KBM-7 (cell line): ENCODE measurements at regions not wholly inside any gene's neighbourhood (a gene's known extent, or its start where the extent isn't known, plus 50 kb on each side); places are given as distances from the start of the nearest gene placed in this dataset.
A peak's percentile ranks its signal among the peaks of the same experiment; 100 is the strongest.

Source experiments
- DNase-seq: peaks from one replicate; pipeline ENCODE4 v3.0.0-alpha.2; 2015
- in situ Hi-C: fragments of 300-500 bp; cut with MboI; formaldehyde crosslinking; loops from 2 replicates; pipeline ENCODE4 v1.14.3; 2020; ENCODE audit warnings: low sequenced_read_pairs, low pct_unique_long_range_greater_than_20kb, mixed read lengths

- in situ Hi-C loops = no loop called here
- no peak for DNase-seq
These were observed 354.8 kb downstream of the RPS24 start for GRCh38 chr10:78388331-78389050.

- in situ Hi-C loops = no loop called here
- no peak for DNase-seq
These were observed 355.8 kb downstream of the RPS24 start for GRCh38 chr10:78389419-78389818.

- DNase-seq = no peak
- in situ Hi-C loops = no loop called here
These were observed 356.4 kb downstream of the RPS24 start for GRCh38 chr10:78390051-78390450.

DNA sequence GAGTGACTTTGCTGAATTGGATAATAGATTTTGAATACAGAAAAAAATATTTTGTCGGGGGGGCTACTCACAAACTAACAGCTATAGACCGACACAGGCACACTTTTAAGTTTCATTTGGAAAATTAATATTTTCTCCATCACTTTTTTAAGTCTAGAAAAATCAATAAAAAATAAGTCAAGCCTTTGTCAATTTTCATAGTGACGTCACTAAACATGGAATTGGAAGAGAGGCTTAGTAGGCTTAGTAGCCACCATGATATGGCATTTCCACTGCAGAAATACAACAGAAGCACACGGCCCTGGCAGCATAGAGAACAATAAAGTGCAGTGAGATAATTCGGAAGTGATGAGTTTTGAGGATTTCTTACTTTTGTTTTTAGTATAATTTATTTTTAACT is 357.2 kb downstream of the RPS24 start:
- DNase-seq = no peak

DNA sequence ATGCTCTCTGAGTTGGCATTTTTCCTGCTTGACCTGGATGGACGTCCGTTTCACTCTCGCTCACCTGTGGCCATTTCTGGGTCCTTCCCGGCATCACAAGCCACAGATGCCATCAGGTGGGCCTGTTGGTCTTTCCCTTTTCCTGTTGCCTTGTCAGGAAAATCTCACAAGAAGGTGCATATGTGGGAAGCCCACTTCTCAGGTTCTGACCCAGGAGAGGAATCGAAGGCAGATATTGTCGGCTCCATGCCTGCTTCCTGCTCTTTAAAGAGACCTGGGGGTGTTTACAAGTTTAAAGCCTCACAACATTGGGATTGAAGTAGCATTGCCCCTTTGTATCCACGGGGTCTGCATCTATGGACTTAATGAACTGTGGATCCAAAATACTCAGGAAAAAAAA is 357.9 kb downstream of the RPS24 start:
- DNase-seq = no peak
- in situ Hi-C loops = no loop called here

More for the DNA sequence above, 357.2 kb downstream of the RPS24 start:
- in situ Hi-C loops = no loop called here

DNA sequence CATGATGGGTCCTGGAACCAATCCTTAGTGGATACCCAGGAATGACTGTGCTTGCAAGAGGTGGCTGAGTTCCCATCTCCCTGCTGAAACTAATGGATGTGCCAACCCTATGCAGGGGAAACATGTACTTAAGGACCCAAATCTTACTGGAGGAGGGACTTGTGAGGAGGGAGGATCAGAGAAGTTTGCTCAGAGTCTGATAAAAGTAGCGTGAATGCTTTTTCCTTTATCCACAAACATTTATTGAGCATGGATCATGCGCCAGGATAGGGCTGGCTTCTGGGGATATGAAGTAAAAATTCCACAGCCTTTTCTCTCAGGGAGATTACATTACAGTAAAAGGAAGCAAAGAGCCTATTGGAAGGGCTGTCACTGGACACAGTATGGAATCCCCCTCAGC is 358.5 kb downstream of the RPS24 start:
- DNase-seq = no peak
- in situ Hi-C loops = no loop called here

GRCh38 chr10:78393094-78393493 is 359.4 kb downstream of the RPS24 start:
- no peak for DNase-seq
- in situ Hi-C loops = no loop called here

- DNase-seq = no peak
- in situ Hi-C loops = no loop called here
These were observed 360.4 kb downstream of the RPS24 start for GRCh38 chr10:78394047-78394446.

GRCh38 chr10:78395162-78395561 is 361.5 kb downstream of the RPS24 start:
- DNase-seq = no peak

DNA sequence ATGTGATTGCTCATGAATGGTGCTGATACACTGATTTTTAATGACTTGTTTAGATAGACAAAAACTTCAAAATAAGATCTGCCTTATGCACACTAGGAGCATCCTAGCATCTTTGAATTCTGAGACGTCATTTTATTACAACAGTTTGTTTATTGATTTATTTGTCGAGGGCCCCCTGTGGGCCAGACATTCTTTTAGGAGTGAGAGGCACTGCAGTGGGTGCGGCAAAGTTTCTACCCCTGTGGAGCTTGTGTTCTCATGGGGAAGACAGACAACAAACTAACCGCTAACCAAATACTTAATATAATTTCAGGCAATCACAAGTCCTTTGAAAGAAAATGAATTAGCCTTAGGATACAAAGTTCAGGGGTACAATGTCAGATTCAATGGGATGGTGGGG is 363.1 kb downstream of the RPS24 start:
- in situ Hi-C loops = no loop called here
- no peak for DNase-seq

More at GRCh38 chr10:78395162-78395561, 361.5 kb downstream of the RPS24 start:
- in situ Hi-C loops = no loop called here

- peak; percentile 6 for DNase-seq
- in situ Hi-C loops = no loop called here
These were observed 364.1 kb downstream of the RPS24 start for GRCh38 chr10:78397786-78398185.

GRCh38 chr10:78398382-78398781 is 364.7 kb downstream of the RPS24 start:
- no peak for DNase-seq
- in situ Hi-C loops = no loop called here

DNA sequence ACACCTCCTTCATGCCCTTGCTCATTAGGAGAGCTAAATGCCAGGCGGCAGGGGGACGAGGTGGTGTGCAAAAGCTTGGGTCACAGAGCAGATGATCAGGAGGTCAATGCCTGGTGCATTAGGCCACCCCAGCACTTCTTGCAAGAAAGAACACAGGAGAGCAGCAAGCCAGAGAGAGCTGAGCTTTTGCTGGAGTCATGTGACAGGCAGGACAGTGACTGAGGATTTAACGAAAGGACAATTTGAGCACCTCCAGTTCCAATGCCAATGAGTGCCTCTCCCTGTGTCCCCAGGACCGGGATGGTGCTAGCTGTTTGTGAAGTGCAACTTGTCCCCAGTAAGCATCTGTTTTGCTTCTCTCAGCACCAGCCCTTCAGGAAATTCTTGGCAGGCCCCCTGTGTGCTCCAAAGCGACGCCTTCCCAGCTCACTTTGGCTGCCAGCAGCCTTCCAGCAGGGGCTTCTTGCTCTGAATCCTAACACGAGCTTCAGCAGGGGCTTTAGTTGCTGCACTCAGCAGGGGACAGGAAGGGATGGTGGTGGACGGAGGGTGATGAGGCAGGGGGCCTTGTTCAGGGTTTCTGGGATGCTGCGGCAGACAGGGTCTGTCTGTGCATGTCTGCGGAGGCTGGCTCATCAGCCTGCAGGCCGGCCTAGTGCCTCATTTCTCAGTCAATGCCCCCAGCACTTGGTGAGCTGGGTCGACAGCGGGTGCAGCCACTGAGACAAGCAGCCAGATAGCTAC is 368.1 kb downstream of the RPS24 start:
- DNase-seq = no peak
- in situ Hi-C loops = no loop called here

GRCh38 chr10:78402591-78402990 is 368.9 kb downstream of the RPS24 start:
- DNase-seq = no peak
- in situ Hi-C loops = no loop called here

- DNase-seq = no peak
- in situ Hi-C loops = no loop called here
These were observed 370.1 kb downstream of the RPS24 start for GRCh38 chr10:78403781-78404180.

- in situ Hi-C loops = no loop called here
- DNase-seq = no peak
These were observed 370.6 kb downstream of the RPS24 start for GRCh38 chr10:78404296-78404695.

GRCh38 chr10:78405231-78405630 is 371.6 kb downstream of the RPS24 start:
- in situ Hi-C loops = no loop called here
- no peak for DNase-seq

DNA sequence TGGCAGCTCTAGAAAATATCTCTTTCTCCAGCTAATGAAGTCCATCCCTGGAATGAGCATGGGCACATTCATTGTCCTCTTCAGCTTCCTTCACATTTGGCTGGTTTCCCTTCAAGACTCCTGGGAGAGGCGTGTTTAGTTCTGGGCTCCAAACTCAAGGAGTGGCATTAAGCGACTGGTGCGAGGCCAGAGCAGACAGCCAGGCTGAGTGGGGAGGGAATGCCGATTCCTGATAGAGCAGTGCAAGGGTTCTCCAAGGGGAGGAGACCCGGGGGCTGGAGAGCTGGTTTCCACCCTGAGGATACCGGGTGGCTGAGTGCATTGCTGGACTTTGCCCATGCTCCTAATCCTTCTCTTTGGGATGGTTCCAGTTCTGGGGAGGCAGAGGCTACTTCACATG is 372.1 kb downstream of the RPS24 start:
- no peak for DNase-seq
- in situ Hi-C loops = no loop called here

- in situ Hi-C loops = no loop called here
- no peak for DNase-seq
These were observed 373.0 kb downstream of the RPS24 start for GRCh38 chr10:78406648-78407008.

DNA sequence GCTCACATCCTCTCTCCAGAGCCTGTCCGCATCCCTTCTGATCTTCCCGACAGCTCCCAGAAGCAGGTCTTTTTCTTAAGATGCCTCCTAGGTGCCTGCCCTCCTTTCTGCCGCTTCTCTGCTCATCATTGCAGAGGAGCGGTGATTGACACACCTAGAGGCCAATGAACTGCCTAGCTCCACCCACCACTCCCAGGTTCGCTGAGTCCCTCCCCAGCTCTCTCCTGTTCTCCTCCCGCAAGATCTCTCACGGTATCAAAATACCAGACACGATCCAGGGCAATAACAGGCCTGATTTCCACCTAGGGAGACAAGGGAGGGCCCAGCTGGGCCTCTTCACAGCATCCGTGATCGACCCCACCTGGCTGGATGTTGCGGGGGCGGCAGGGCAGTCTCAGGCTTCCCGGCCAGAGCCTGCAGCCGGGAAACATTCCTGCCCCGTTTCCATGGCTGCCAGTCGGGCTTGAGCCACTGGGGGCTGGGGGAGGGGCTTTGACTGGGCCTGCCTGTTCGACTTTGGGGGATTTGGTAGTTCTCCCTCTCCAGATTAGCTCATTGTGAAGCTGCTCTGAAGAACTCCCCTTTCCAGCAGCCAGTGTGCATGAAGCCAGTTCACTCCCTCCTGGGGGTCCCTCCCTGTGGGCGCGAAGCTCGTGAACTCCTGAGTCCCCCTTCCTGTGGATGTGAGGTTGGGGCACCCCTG is 373.5 kb downstream of the RPS24 start:
- in situ Hi-C loops = no loop called here
- peak; percentile 19 for DNase-seq
